K562 (cell line): ENCODE measurements at regions not wholly inside any gene's neighbourhood (a gene's known extent, or its start where the extent isn't known, plus 50 kb on each side); places are given as distances from the start of the nearest gene placed in this dataset.

Experiments
- ATAC-seq: fragments of 200-7000 bp; cut with Tn5 transposase; 3 replicates; pipeline ENCODE4 v1.9.1; 2020; ENCODE audit warnings: moderate library complexity
- BruUV-seq: library from RNA; stranded (reverse); fragments of 400-500 nt; replicated peaks from 2 replicates; lab custom pipeline; 2021; lab: Mats Ljungman, UMichigan
- CTCF ChIA-PET: fragments of 300-600 bp; formaldehyde crosslinking; extraction: SDS; loops from one replicate; lab custom pipeline; 2021; ENCODE audit warnings: low intra/inter-chr PET ratio; lab: Yijun Ruan, JAX
- POLR2A ChIA-PET: fragments of 300-600, 350-650 bp; sonication (Branson Sonifier 250); formaldehyde crosslinking; extraction: SDS; loops from one replicate; lab custom pipeline; 2021; ENCODE audit warnings: antibody characterized with exemption, inconsistent platforms; lab: Yijun Ruan, JAX
- DNase-seq, 4 experiments: peaks; one replicate each; pipeline versions ENCODE4 v3.0.0 to v3.0.0-alpha.2; 2011 to 2018; ENCODE audit warnings: low spot score in 3 of 4, mixed read lengths in 3 of 4; ENCODE audit errors: extremely low read depth in 1 of 4
- FAIRE-seq: peaks from 2 replicates; lab custom pipeline; 2011; peaks lifted over from hg19 to GRCh38; lab: Jason Lieb, UNC
- H2AFZ ChIP-seq: 2 replicates; pipeline ENCODE4 v1.6.0; 2011; ENCODE audit warnings: low read depth, low read length, control low read depth, inconsistent platforms
- H3K27ac ChIP-seq: fragments of 200-600 bp; 3 replicates; pipeline ENCODE4 v1.8.0; 2011; ENCODE audit warnings: low read depth, mild to moderate bottlenecking, control low read depth, inconsistent platforms, low read length, moderate library complexity, mixed read lengths; ENCODE audit errors: extremely low read depth
- H3K27me3 ChIP-seq, 2 experiments: fragments of 300-600 bp in 1 of 2; 2 replicates in 1 of 2; 3 replicates in 1 of 2; pipeline versions ENCODE4 v1.6.0 to v1.8.0; 2011; ENCODE audit warnings: inconsistent platforms in 2 of 2, low read length in 2 of 2, mild to moderate bottlenecking in 1 of 2, mixed read lengths in 1 of 2, moderate library complexity in 1 of 2; ENCODE audit not compliant: control insufficient read depth in 2 of 2, insufficient read depth in 2 of 2
- H3K36me3 ChIP-seq: fragments of 300-600 bp; 3 replicates; pipeline ENCODE4 v1.8.0; 2011; ENCODE audit warnings: mild to moderate bottlenecking, low read length, inconsistent platforms; ENCODE audit not compliant: control insufficient read depth, insufficient read depth
- H3K4me1 ChIP-seq, 2 experiments: fragments of 200-600 bp in 1 of 2; replicated peaks in 1 of 2; 2 replicates in 1 of 2; 3 replicates in 1 of 2; pipeline versions ENCODE4 v1.5.1 to v1.8.0; 2011; ENCODE audit warnings: inconsistent platforms in 2 of 2, low read length in 2 of 2, mild to moderate bottlenecking in 1 of 2, mixed read lengths in 1 of 2, moderate library complexity in 1 of 2; ENCODE audit not compliant: control insufficient read depth in 2 of 2, insufficient read depth in 2 of 2
- H3K4me2 ChIP-seq: 2 replicates; pipeline ENCODE4 v1.6.1; 2011; ENCODE audit warnings: low read length, control low read depth, inconsistent platforms, mixed read lengths; ENCODE audit not compliant: insufficient read depth
- H3K4me3 ChIP-seq: fragments of 200-600 bp; sonication (generic), shearing (Covaris generic); 2 replicates; pipeline ENCODE4 v1.5.1; 2016; ENCODE audit warnings: control low read depth, inconsistent platforms
- H3K79me2 ChIP-seq: fragments of 200-600 bp; 3 replicates; pipeline ENCODE4 v1.8.0; 2011; ENCODE audit warnings: low read length, inconsistent platforms; ENCODE audit not compliant: control insufficient read depth, insufficient read depth
- H3K9ac ChIP-seq, 2 experiments: 2 replicates each; pipeline versions ENCODE4 v1.6.0 to v1.6.1; 2011; ENCODE audit warnings: low read depth in 2 of 2, low read length in 2 of 2, control low read depth in 1 of 2, inconsistent platforms in 1 of 2, mild to moderate bottlenecking in 1 of 2, mixed read lengths in 1 of 2; ENCODE audit not compliant: insufficient read depth in 1 of 2
- H3K9me1 ChIP-seq: one replicate; pipeline ENCODE4 v1.6.0; 2011; ENCODE audit warnings: inconsistent platforms, mild to moderate bottlenecking, low read length, moderate library complexity; ENCODE audit not compliant: control insufficient read depth, insufficient read depth
- H3K9me3 ChIP-seq: replicated peaks from 2 replicates; pipeline ENCODE4 v1.5.1; 2011; ENCODE audit warnings: low read depth, low read length, inconsistent platforms; ENCODE audit not compliant: control insufficient read depth, insufficient read depth
- H4K20me1 ChIP-seq: replicated peaks from 2 replicates; pipeline ENCODE4 v1.6.1; 2011; ENCODE audit warnings: low read length, inconsistent platforms, mixed read lengths; ENCODE audit not compliant: control insufficient read depth, insufficient read depth
- ATF7 ChIP-seq: fragments of 450-650 bp; IDR thresholded peaks from 2 replicates; pipeline ENCODE4 v1.7.1; 2014; ENCODE audit warnings: mild to moderate bottlenecking, moderate library complexity
- BCLAF1 ChIP-seq, 2 experiments: fragments of 450-650 bp in 1 of 2; IDR thresholded peaks; 2 replicates each; pipeline ENCODE4 v1.6.1; 2011 to 2017; ENCODE audit warnings: low read depth in 2 of 2, antibody characterized with exemption in 1 of 2, borderline replicate concordance in 1 of 2, low read length in 1 of 2, mild to moderate bottlenecking in 1 of 2, mixed read lengths in 1 of 2; ENCODE audit not compliant: control insufficient read depth in 1 of 2
- MEIS2 ChIP-seq: fragments of 450-650 bp; IDR thresholded peaks from 2 replicates; pipeline ENCODE4 v1.6.1; 2014; ENCODE audit warnings: mild to moderate bottlenecking; ENCODE audit not compliant: partially characterized antibody
- NFATC3 ChIP-seq: fragments of 450-650 bp; IDR thresholded peaks from 2 replicates; pipeline ENCODE4 v1.6.1; 2017; ENCODE audit warnings: mild to moderate bottlenecking
- NR3C1 ChIP-seq: sonication (generic); formaldehyde crosslinking; IDR thresholded peaks from 2 replicates; pipeline ENCODE4 v1.8.1; 2022; ENCODE audit warnings: missing genetic modification reagents
- RBFOX2 ChIP-seq: fragments of 200-400 bp; formaldehyde crosslinking; IDR thresholded peaks from 2 replicates; pipeline ENCODE4 v1.6.1; 2017; ENCODE audit warnings: low read depth, mild to moderate bottlenecking, low read length, moderate library complexity
- SMARCB1 ChIP-seq: IDR thresholded peaks from 2 replicates; pipeline ENCODE4 v1.6.1; 2011; ENCODE audit warnings: improper control_type of control experiment, low read depth; ENCODE audit not compliant: insufficient read length
- YBX1 ChIP-seq: fragments of 450-650 bp; IDR thresholded peaks from 2 replicates; pipeline ENCODE4 v1.7.1; 2016; ENCODE audit warnings: mild to moderate bottlenecking
- ZKSCAN1 ChIP-seq: fragments of 150-350 bp; IDR thresholded peaks from 2 replicates; pipeline ENCODE4 v1.6.1; 2016; ENCODE audit warnings: low read depth, low read length
- ZNF780A ChIP-seq: fragments of 250-450 bp; sonication (Bioruptor Pico); IDR thresholded peaks from 2 replicates; pipeline ENCODE4 v1.5.0; 2021; ENCODE audit warnings: mild to moderate bottlenecking
- WGBS: fragments of 100-300 bp; shearing (Covaris generic); methylation state at CpG from one replicate; pipeline ENCODE4 v1.1.6; 2016; ENCODE audit warnings: low coverage, mixed read lengths; ENCODE audit not compliant: insufficient coverage; ENCODE audit errors: missing lambda C conversion rate; 5-methylcytosine and 5-hydroxymethylcytosine counted together
- in situ Hi-C: fragments of 300-500 bp; cut with MboI; formaldehyde crosslinking; loops from 4 replicates; pipeline ENCODE4 v1.15.0; 2018; ENCODE audit warnings: inconsistent platforms, mixed read lengths
- intact Hi-C: fragments of 100-400 bp; cut with micrococcal nuclease; formaldehyde crosslinking; loops from 2 replicates; pipeline ENCODE4 v1.14.2; 2022

GRCh38 chr12:23236811-23237210 is 611.8 kb downstream of the ETNK1 start:
- Histone ChIP-seq H3K27ac (no peak overlapping the region), H2AFZ (no peak overlapping the region)
- no peak for TF ChIP-seq RBFOX2
- no peak for TF ChIP-seq YBX1
- TF ChIP-seq MEIS2 = no peak
- TF ChIP-seq NR3C1 (CRISPR knock-in tag) = no peak
- TF ChIP-seq NFATC3 = no peak
- no peak for TF ChIP-seq ATF7
- TF ChIP-seq ZKSCAN1 = no peak
- no peak for TF ChIP-seq SMARCB1
- no peak for TF ChIP-seq ZNF780A
- TF ChIP-seq BCLAF1 (IDR thresholded peaks at IDR 0.05; ENCODE audit: borderline replicate concordance in 1 of 2, control insufficient read depth in 1 of 2, low read depth in 2 of 2, low read length in 1 of 2) = no peak
- TF ChIP-seq, all 486 proteins: peak for 0
- Histone ChIP-seq H3K27me3 (no peaks in the 10 kb centered on the region), H3K4me1 (no peaks in the 10 kb centered on the region), H3K9me3 (no peaks in the 10 kb centered on the region; the same call in 1 of the 2 replicates), H3K9ac (no peak overlapping the region), H3K36me3 (no peaks in the 10 kb centered on the region), H4K20me1 (no peaks in the 10 kb centered on the region), H3K4me3 (no peak overlapping the region), H3K9me1 (no peaks in the 10 kb centered on the region), H3K4me2 (no peak overlapping the region), H3K79me2 (no peaks in the 10 kb centered on the region)
- POLR2A ChIA-PET = no interaction called here
- FAIRE-seq (no peak), ATAC-seq (no peak), DNase-seq (no peak)
- no TSS peak for BruUV-seq
- CTCF ChIA-PET = no interaction called here
- intact Hi-C loops = no loop called here
- in situ Hi-C loops = no loop called here
- WGBS = 85% methylated on average over 1 of the region's 1 CpG
